CD14-positive monocyte (primary cell): ENCODE measurements at regions not wholly inside any gene's neighbourhood (a gene's known extent, or its start where the extent isn't known, plus 50 kb on each side); places are given as distances from the start of the nearest gene placed in this dataset.

Experiments used
- DNase-seq, 3 donors: peaks; one replicate each; pipeline ENCODE4 v3.0.0-alpha.2; 2011 to 2022
- H2AFZ ChIP-seq: 2 replicates; pipeline ENCODE4 v1.6.0; 2012; ENCODE audit warnings: mild to moderate bottlenecking, low read depth, low read length, inconsistent platforms; ENCODE audit not compliant: insufficient read depth, poor library complexity, severe bottlenecking
- H3K27ac ChIP-seq, 2 donors: 1 replicate in 1 of 2; 2 replicates in 1 of 2; pipeline ENCODE4 v1.5.1; 2012 to 2013; ENCODE audit warnings: low read length in 2 of 2, control low read depth in 1 of 2, inconsistent platforms in 1 of 2, low read depth in 1 of 2, mild to moderate bottlenecking in 1 of 2
- H3K27me3 ChIP-seq, 2 donors: one replicate each; pipeline versions ENCODE4 v1.6.0 to v1.6.1; 2011 to 2013; ENCODE audit warnings: low read length in 2 of 2; ENCODE audit not compliant: control insufficient read depth in 2 of 2, insufficient read depth in 2 of 2
- H3K36me3 ChIP-seq, 2 donors: replicated peaks in 1 of 2; 1 replicate in 1 of 2; 2 replicates in 1 of 2; pipeline versions ENCODE4 v1.5.1 to v1.6.1; 2012 to 2013; ENCODE audit warnings: low read length in 2 of 2, control low read depth in 1 of 2, inconsistent platforms in 1 of 2, mild to moderate bottlenecking in 1 of 2; ENCODE audit not compliant: insufficient read depth in 2 of 2, control insufficient read depth in 1 of 2
- H3K4me1 ChIP-seq, 2 donors: 1 replicate in 1 of 2; 2 replicates in 1 of 2; pipeline versions ENCODE4 v1.5.1 to v1.6.1; 2012 to 2013; ENCODE audit warnings: low read length in 2 of 2, control low read depth in 1 of 2, inconsistent platforms in 1 of 2, mild to moderate bottlenecking in 1 of 2, moderate library complexity in 1 of 2; ENCODE audit not compliant: insufficient read depth in 2 of 2, control insufficient read depth in 1 of 2
- H3K4me2 ChIP-seq: replicated peaks from 2 replicates; pipeline ENCODE3; 2012; ENCODE audit warnings: low read length, moderate library complexity, mild to moderate bottlenecking; ENCODE audit not compliant: poor library complexity, severe bottlenecking; ENCODE audit errors: extremely low read depth
- H3K4me3 ChIP-seq, 3 experiments: fragments of 200-600 bp in 1 of 3; sonication (generic) in 1 of 3; replicated peaks in 1 of 3; 1 replicate in 2 of 3; 2 replicates in 1 of 3; pipeline ENCODE4 v1.5.1; 2011 to 2013; ENCODE audit warnings: low read length in 3 of 3, mild to moderate bottlenecking in 3 of 3, control low read depth in 2 of 3, low read depth in 2 of 3, inconsistent platforms in 1 of 3, moderate library complexity in 1 of 3
- H3K79me2 ChIP-seq: 2 replicates; pipeline ENCODE4 v1.6.0; 2012; ENCODE audit warnings: mild to moderate bottlenecking, control low read depth, inconsistent platforms, low read length, moderate library complexity; ENCODE audit not compliant: insufficient read depth
- H3K9ac ChIP-seq: 2 replicates; pipeline ENCODE4 v1.6.0; 2017; ENCODE audit warnings: low read length, mild to moderate bottlenecking; ENCODE audit not compliant: insufficient read depth, poor library complexity, severe bottlenecking
- H3K9me3 ChIP-seq, 2 donors: replicated peaks in 1 of 2; 1 replicate in 1 of 2; 2 replicates in 1 of 2; pipeline versions ENCODE4 v1.5.1 to v1.6.1; 2012 to 2013; ENCODE audit warnings: low read length in 2 of 2, control low read depth in 1 of 2; ENCODE audit not compliant: control insufficient read depth in 1 of 2, insufficient read depth in 1 of 2
- H4K20me1 ChIP-seq: 2 replicates; pipeline ENCODE4 v1.6.0; 2012; ENCODE audit warnings: mild to moderate bottlenecking, low read length, control low read depth, moderate library complexity; ENCODE audit not compliant: insufficient read depth
- H3K27ac Mint-ChIP-seq, 7 donors: one replicate each; pipeline ENCODE4 v1.8.0; 2020; ENCODE audit warnings: mild to moderate bottlenecking in 7 of 7, mixed read lengths in 7 of 7, moderate library complexity in 6 of 7, inconsistent platforms in 2 of 7
- H3K27me3 Mint-ChIP-seq, 3 donors: one replicate each; pipeline ENCODE4 v1.8.0; 2021 to 2022; ENCODE audit warnings: low read depth in 3 of 3, mild to moderate bottlenecking in 3 of 3, mixed read lengths in 3 of 3, moderate library complexity in 3 of 3, inconsistent platforms in 1 of 3
- H3K36me3 Mint-ChIP-seq, 2 donors: one replicate each; pipeline ENCODE4 v1.8.0; 2020; ENCODE audit warnings: mixed read lengths in 2 of 2, inconsistent platforms in 1 of 2, mild to moderate bottlenecking in 1 of 2
- H3K4me1 Mint-ChIP-seq: one replicate; pipeline ENCODE4 v1.8.0; 2020; ENCODE audit warnings: mild to moderate bottlenecking, mixed read lengths
- H3K4me3 Mint-ChIP-seq, 2 donors: one replicate each; pipeline ENCODE4 v1.8.0; 2020; ENCODE audit warnings: mild to moderate bottlenecking in 2 of 2, mixed read lengths in 2 of 2, moderate library complexity in 1 of 2
- H3K9me3 Mint-ChIP-seq, 7 donors: one replicate each; pipeline ENCODE4 v1.8.0; 2020 to 2022; ENCODE audit warnings: mixed read lengths in 7 of 7, mild to moderate bottlenecking in 6 of 7, moderate library complexity in 6 of 7, inconsistent platforms in 2 of 7
- WGBS: methylation state at CpG from one replicate; pipeline ENCODE4 v1.1.5; 2013; ENCODE audit warnings: missing lambda C conversion rate; ENCODE audit not compliant: insufficient coverage; 5-methylcytosine and 5-hydroxymethylcytosine counted together
- intact Hi-C, 2 donors: fragments of 100-400 bp; cut with micrococcal nuclease; formaldehyde crosslinking; loops; one replicate each; pipeline versions ENCODE4 v1.15.0 to v1.15.1; 2023
- TF ChIP-seq, protein P1 (sequence below): fragments of 200-600 bp; IDR thresholded peaks from one replicate; pipeline ENCODE4 v1.8.0; 2022; ENCODE audit warnings: antibody characterized with exemption, mild to moderate bottlenecking

DNA sequence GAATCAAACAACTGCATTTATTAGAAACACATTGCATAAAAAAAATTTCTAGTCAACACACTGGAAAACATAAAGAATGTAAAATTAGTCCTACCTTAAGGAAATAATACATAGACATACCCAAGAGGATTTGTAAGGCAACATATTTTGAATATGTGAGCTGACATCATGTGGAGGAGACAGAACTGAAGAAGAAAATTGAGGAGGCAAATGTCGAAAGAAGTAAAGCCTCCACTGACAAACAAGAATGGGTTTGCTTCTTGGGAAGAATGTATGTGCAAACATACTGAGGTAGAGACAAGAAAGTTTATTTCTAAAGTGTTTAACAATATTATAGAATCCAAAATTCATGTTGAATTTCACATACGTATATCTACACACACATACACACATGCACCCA lies 363.0 kb upstream of the PDE4D start:
- H3K27ac Mint-ChIP-seq: peak overlapping the region in 3 of 7 donors; percentile 16 to 63 (median 60)
- Histone ChIP-seq H3K27ac (peak overlapping the region in 1 of 2 donors; percentile 56), H3K36me3 (no peaks in the 10 kb centered on the region), H3K4me3 (no peak overlapping the region), H3K79me2 (no peaks in the 10 kb centered on the region), H3K9me3 (no peaks in the 10 kb centered on the region), H3K4me1 (peaks cover 33 to 44% of the 10 kb centered on the region in 2 donors), H3K4me2 (no peak overlapping the region), H3K27me3 (no peaks in the 10 kb centered on the region), H2AFZ (no peak overlapping the region), H3K9ac (no peak overlapping the region), H4K20me1 (no peaks in the 10 kb centered on the region)
- intact Hi-C loops: no loop called here
- peaks cover 46% of the 10 kb centered on the region for H3K4me1 Mint-ChIP-seq
- H3K9me3 Mint-ChIP-seq: peaks cover 0 to 9% (median 4%) of the 10 kb centered on the region in 7 donors
- H3K4me3 Mint-ChIP-seq: no peak overlapping the region
- H3K36me3 Mint-ChIP-seq: no peaks in the 10 kb centered on the region
- DNase-seq: peak in 1 of 3 donors; percentile 26
- H3K27me3 Mint-ChIP-seq: no peaks in the 10 kb centered on the region
- no CpG with 5 or more reads among the region's 2 CpGs for WGBS
- TF ChIP-seq, protein P1, sequence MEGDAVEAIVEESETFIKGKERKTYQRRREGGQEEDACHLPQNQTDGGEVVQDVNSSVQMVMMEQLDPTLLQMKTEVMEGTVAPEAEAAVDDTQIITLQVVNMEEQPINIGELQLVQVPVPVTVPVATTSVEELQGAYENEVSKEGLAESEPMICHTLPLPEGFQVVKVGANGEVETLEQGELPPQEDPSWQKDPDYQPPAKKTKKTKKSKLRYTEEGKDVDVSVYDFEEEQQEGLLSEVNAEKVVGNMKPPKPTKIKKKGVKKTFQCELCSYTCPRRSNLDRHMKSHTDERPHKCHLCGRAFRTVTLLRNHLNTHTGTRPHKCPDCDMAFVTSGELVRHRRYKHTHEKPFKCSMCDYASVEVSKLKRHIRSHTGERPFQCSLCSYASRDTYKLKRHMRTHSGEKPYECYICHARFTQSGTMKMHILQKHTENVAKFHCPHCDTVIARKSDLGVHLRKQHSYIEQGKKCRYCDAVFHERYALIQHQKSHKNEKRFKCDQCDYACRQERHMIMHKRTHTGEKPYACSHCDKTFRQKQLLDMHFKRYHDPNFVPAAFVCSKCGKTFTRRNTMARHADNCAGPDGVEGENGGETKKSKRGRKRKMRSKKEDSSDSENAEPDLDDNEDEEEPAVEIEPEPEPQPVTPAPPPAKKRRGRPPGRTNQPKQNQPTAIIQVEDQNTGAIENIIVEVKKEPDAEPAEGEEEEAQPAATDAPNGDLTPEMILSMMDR: no peak

DNA sequence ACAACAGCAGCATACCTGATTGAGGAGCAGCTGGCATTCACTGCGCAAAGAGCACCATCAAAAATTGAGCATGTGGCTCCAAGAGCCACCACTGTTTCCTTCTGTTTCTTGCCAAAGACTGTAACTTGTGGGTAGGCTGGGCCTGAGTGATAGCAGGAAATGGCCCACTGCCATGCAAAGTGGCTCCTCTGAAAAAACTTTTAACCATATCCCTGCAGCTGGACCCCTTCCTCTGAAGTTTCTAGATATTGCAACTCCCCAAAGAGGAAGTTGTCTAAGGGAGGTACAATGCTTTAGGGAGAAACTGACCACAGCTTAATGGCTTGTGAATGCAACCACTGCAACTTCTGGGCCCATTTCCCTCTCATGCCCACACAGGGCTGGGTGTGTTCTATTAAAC lies 355.4 kb upstream of the PDE4D start:
- Mint-ChIP-seq H3K4me3 (peak overlapping the region in 1 of 2 donors; percentile 72), H3K27me3 (no peaks in the 10 kb centered on the region), H3K9me3 (peaks cover 4 to 22% (median 12%) of the 10 kb centered on the region in 7 donors), H3K27ac (peak overlapping the region; percentile 72 to 91 (median 82)), H3K4me1 (peaks cover 48% of the 10 kb centered on the region), H3K36me3 (peaks cover 4 to 8% of the 10 kb centered on the region in 2 donors)
- Histone ChIP-seq H3K36me3 (no peaks in the 10 kb centered on the region), H4K20me1 (no peaks in the 10 kb centered on the region), H3K4me1 (peaks cover 31 to 45% of the 10 kb centered on the region in 2 donors), H3K27me3 (no peaks in the 10 kb centered on the region), H2AFZ (peak overlapping the region; percentile 53), H3K4me2 (peak overlapping the region; percentile 33), H3K9ac (no peak overlapping the region), H3K4me3 (peak overlapping the region in 1 of 3 experiments; percentile 22), H3K79me2 (peaks cover 45% of the 10 kb centered on the region), H3K9me3 (peaks cover 0 to 4% of the 10 kb centered on the region in 2 donors), H3K27ac (peak overlapping the region; percentile 29 to 79)
- no CpG with 5 or more reads among the region's 1 CpG for WGBS
- intact Hi-C loops: no loop called here
- peak; percentile 49 to 73 (median 56) for DNase-seq
- TF ChIP-seq, protein P1: no peak
